Gastroesophageal sphincter (tissue), 3 donors: ENCODE measurements at regions not wholly inside any gene's neighbourhood (a gene's known extent, or its start where the extent isn't known, plus 50 kb on each side); places are given as distances from the start of the nearest gene placed in this dataset.

Experiments
- EP300 ChIP-seq: sonication (generic); formaldehyde crosslinking; IDR thresholded peaks from one replicate; pipeline ENCODE4 v1.6.1; 2017; ENCODE audit warnings: antibody characterized with exemption, mild to moderate bottlenecking
- POLR2A ChIP-seq, 2 donors: fragments of 450-650 bp; IDR thresholded peaks; one replicate each; pipeline ENCODE4 v1.6.1; 2017; ENCODE audit warnings: antibody characterized with exemption in 2 of 2, mild to moderate bottlenecking in 2 of 2, moderate library complexity in 1 of 2
- POLR2AphosphoS5 ChIP-seq: sonication (generic); formaldehyde crosslinking; IDR thresholded peaks from one replicate; pipeline ENCODE4 v1.6.1; 2017; ENCODE audit warnings: antibody characterized with exemption
- TF ChIP-seq, protein P1 (sequence below), 4 experiments: fragments of 200-600 bp in 2 of 4; fragments of 450-650 bp in 2 of 4; sonication (generic) in 1 of 4; IDR thresholded peaks; one replicate each; pipeline ENCODE4 v1.5.1; 2017 to 2019; ENCODE audit warnings: antibody characterized with exemption in 4 of 4, mild to moderate bottlenecking in 2 of 4, moderate library complexity in 2 of 4

DNA sequence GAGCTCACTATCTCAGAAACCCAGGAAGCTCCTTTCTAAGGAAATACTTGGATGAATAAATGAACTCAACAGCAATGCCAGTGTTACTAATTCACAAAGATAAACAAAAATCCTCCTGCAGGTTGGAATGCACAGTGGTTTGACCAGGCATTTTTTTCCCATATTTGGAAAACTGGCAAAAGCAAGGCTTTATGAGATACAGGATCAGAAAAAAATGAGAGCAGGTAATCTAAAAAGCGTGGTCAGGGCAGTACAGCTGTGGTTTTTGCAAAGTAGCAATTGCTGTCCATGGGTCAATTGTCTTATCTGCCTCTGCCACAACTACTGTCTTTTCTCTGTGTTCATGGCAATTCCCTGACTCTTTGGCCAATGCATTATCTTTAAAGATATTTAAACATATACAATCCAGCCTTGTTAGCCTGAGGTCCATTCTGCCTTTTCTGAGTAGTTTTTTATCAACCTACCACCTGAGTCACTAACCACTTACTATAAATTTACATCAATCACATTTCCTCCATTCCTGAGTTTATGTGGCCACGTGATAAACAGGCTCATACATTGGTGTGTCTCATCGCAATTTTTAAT is 564.5 kb upstream of the IGFBP3 start:
- TF ChIP-seq, protein P1, sequence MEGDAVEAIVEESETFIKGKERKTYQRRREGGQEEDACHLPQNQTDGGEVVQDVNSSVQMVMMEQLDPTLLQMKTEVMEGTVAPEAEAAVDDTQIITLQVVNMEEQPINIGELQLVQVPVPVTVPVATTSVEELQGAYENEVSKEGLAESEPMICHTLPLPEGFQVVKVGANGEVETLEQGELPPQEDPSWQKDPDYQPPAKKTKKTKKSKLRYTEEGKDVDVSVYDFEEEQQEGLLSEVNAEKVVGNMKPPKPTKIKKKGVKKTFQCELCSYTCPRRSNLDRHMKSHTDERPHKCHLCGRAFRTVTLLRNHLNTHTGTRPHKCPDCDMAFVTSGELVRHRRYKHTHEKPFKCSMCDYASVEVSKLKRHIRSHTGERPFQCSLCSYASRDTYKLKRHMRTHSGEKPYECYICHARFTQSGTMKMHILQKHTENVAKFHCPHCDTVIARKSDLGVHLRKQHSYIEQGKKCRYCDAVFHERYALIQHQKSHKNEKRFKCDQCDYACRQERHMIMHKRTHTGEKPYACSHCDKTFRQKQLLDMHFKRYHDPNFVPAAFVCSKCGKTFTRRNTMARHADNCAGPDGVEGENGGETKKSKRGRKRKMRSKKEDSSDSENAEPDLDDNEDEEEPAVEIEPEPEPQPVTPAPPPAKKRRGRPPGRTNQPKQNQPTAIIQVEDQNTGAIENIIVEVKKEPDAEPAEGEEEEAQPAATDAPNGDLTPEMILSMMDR (IDR thresholded peaks at IDR 0.05): no peak
- TF ChIP-seq POLR2A (IDR thresholded peaks at IDR 0.05): no peak
- TF ChIP-seq POLR2AphosphoS5: no peak
- TF ChIP-seq EP300: no peak
